IMR-90 (cell line): ENCODE measurements at regions not wholly inside any gene's neighbourhood (a gene's known extent, or its start where the extent isn't known, plus 50 kb on each side); places are given as distances from the start of the nearest gene placed in this dataset.
A peak's percentile ranks its signal among the peaks of the same experiment; 100 is the strongest.

Experiments used
- ATAC-seq: fragments of 200-7000 bp; cut with Tn5 transposase; 2 replicates; pipeline ENCODE4 v1.9.1; 2020; ENCODE audit warnings: low read depth, mild to moderate bottlenecking, moderate library complexity
- BruUV-seq: library from RNA; stranded (reverse); fragments of 400-500 nt; replicated peaks from 2 replicates; lab custom pipeline; 2021; lab: Mats Ljungman, UMichigan
- CTCF ChIA-PET: fragments of 300-600 bp; formaldehyde crosslinking; extraction: SDS; loops from one replicate; lab custom pipeline; 2021; ENCODE audit warnings: antibody characterized with exemption; lab: Yijun Ruan, JAX
- POLR2A ChIA-PET: fragments of 300-600 bp; sonication (Branson Sonifier 250); formaldehyde crosslinking; loops from one replicate; lab custom pipeline; 2022; ENCODE audit warnings: antibody characterized with exemption; ENCODE audit not compliant: unreplicated experiment; lab: Charles Lee
- DNase-seq: peaks from one replicate; pipeline ENCODE4 v3.0.0; 2013
- H2AFZ ChIP-seq: replicated peaks from 2 replicates; pipeline ENCODE3; 2013; ENCODE audit warnings: low read length, mild to moderate bottlenecking; ENCODE audit not compliant: poor library complexity
- H2AK5ac ChIP-seq: 2 replicates; pipeline ENCODE4 v1.6.1; 2013; ENCODE audit warnings: low read depth, low read length, inconsistent platforms
- H2AK9ac ChIP-seq: replicated peaks from 2 replicates; pipeline ENCODE3; 2013; ENCODE audit warnings: mild to moderate bottlenecking, low read depth, low read length, moderate library complexity; ENCODE audit not compliant: poor library complexity
- H2BK120ac ChIP-seq: 2 replicates; pipeline ENCODE4 v1.6.1; 2013; ENCODE audit warnings: low read depth, low read length, inconsistent platforms
- H2BK15ac ChIP-seq: 3 replicates; pipeline ENCODE4 v1.6.1; 2013; ENCODE audit warnings: low read depth, low read length, inconsistent platforms
- H2BK20ac ChIP-seq: 2 replicates; pipeline ENCODE4 v1.6.1; 2013; ENCODE audit warnings: low read depth, mild to moderate bottlenecking, inconsistent platforms, low read length, moderate library complexity
- H2BK5ac ChIP-seq: 2 replicates; pipeline ENCODE4 v1.6.1; 2013; ENCODE audit warnings: mild to moderate bottlenecking, low read depth, low read length, inconsistent platforms; ENCODE audit not compliant: poor library complexity, severe bottlenecking
- H3K14ac ChIP-seq: replicated peaks from 2 replicates; pipeline ENCODE4 v1.6.1; 2013; ENCODE audit warnings: low read depth, low read length, inconsistent platforms
- H3K18ac ChIP-seq: 2 replicates; pipeline ENCODE4 v1.6.1; 2013; ENCODE audit warnings: low read depth, low read length, control low read depth
- H3K23ac ChIP-seq: 2 replicates; pipeline ENCODE4 v1.6.1; 2013; ENCODE audit warnings: low read depth, low read length, inconsistent platforms
- H3K27ac ChIP-seq: 2 replicates; pipeline ENCODE4 v1.5.1; 2013; ENCODE audit warnings: mild to moderate bottlenecking, control low read depth, low read length; ENCODE audit not compliant: insufficient read depth
- H3K27me3 ChIP-seq: 2 replicates; pipeline ENCODE4 v1.6.1; 2013; ENCODE audit warnings: low read length; ENCODE audit not compliant: control insufficient read depth, insufficient read depth
- H3K36me3 ChIP-seq: 2 replicates; pipeline ENCODE4 v1.6.1; 2013; ENCODE audit warnings: low read length, mixed read lengths; ENCODE audit not compliant: control insufficient read depth, insufficient read depth
- H3K4ac ChIP-seq: 2 replicates; pipeline ENCODE4 v1.6.1; 2013; ENCODE audit warnings: low read depth, low read length, inconsistent platforms
- H3K4me1 ChIP-seq: 2 replicates; pipeline ENCODE4 v1.6.1; 2013; ENCODE audit warnings: low read length, mixed read lengths; ENCODE audit not compliant: control insufficient read depth, insufficient read depth
- H3K4me2 ChIP-seq: 2 replicates; pipeline ENCODE4 v1.6.1; 2013; ENCODE audit warnings: low read depth, mild to moderate bottlenecking, control low read depth, low read length, moderate library complexity
- H3K4me3 ChIP-seq: 2 replicates; pipeline ENCODE4 v1.5.1; 2013; ENCODE audit warnings: low read depth, mild to moderate bottlenecking, control low read depth, low read length, moderate library complexity; ENCODE audit not compliant: insufficient read depth
- H3K56ac ChIP-seq: 2 replicates; pipeline ENCODE4 v1.6.1; 2013; ENCODE audit warnings: low read length, inconsistent platforms; ENCODE audit not compliant: insufficient read depth; ENCODE audit errors: extremely low read depth
- H3K79me1 ChIP-seq, 2 experiments: 2 replicates each; pipeline ENCODE4 v1.6.1; 2013; ENCODE audit warnings: low read length in 2 of 2, inconsistent platforms in 1 of 2, low read depth in 1 of 2
- H3K9ac ChIP-seq: 2 replicates; pipeline ENCODE4 v1.6.1; 2013; ENCODE audit warnings: low read depth, low read length, control low read depth
- H3K9me1 ChIP-seq: 2 replicates; pipeline ENCODE4 v1.6.1; 2013; ENCODE audit warnings: low read length, inconsistent platforms; ENCODE audit not compliant: insufficient read depth
- H3K9me3 ChIP-seq: 2 replicates; pipeline ENCODE4 v1.6.1; 2013; ENCODE audit warnings: low read length; ENCODE audit not compliant: control insufficient read depth, insufficient read depth
- H4K20me1 ChIP-seq: 2 replicates; pipeline ENCODE4 v1.6.1; 2013; ENCODE audit warnings: low read length, inconsistent platforms; ENCODE audit not compliant: insufficient read depth
- H4K5ac ChIP-seq: 2 replicates; pipeline ENCODE4 v1.6.1; 2013; ENCODE audit warnings: mild to moderate bottlenecking, low read depth, low read length, control low read depth
- H4K8ac ChIP-seq, 2 experiments: 2 replicates each; pipeline ENCODE4 v1.6.1; 2013; ENCODE audit warnings: low read depth in 2 of 2, low read length in 2 of 2, control low read depth in 1 of 2, inconsistent platforms in 1 of 2
- H4K91ac ChIP-seq: 2 replicates; pipeline ENCODE4 v1.6.1; 2013; ENCODE audit warnings: low read depth, low read length, inconsistent platforms; ENCODE audit not compliant: insufficient read depth
- CEBPB ChIP-seq: IDR thresholded peaks from 2 replicates; pipeline ENCODE4 v1.6.1; 2012; ENCODE audit warnings: low read depth, low read length, improper control_type of control experiment
- RFX5 ChIP-seq: IDR thresholded peaks from 2 replicates; pipeline ENCODE4 v1.8.0; 2012; ENCODE audit warnings: low read depth, mild to moderate bottlenecking, low read length, moderate library complexity
- WGBS, 2 experiments: methylation state at CpG; one replicate each; pipeline versions ENCODE4 v1.1.5 to v1.1.7; 2013; ENCODE audit warnings: missing lambda C conversion rate in 2 of 2; ENCODE audit not compliant: insufficient read length in 1 of 2; ENCODE audit errors: extremely low coverage in 2 of 2; 5-methylcytosine and 5-hydroxymethylcytosine counted together
- dilution Hi-C: fragments of 300-500 bp; cut with HindIII; formaldehyde crosslinking; loops from one replicate; pipeline ENCODE4 v1.14.3; 2018; ENCODE audit warnings: low sequenced_read_pairs; ENCODE audit not compliant: unreplicated experiment
- in situ Hi-C: fragments of 300-500 bp; cut with MboI; formaldehyde crosslinking; loops from 3 replicates; pipeline ENCODE4 v1.14.3; 2019; ENCODE audit warnings: low sequenced_read_pairs, inconsistent platforms, mixed read lengths
- intact Hi-C: fragments of 100-400 bp; cut with micrococcal nuclease; formaldehyde crosslinking; loops from 2 replicates; pipeline ENCODE4 v1.10.0; 2022
- TF ChIP-seq, protein P1 (sequence below): conservative IDR thresholded peaks from 2 replicates; pipeline ENCODE4 v1.5.1; 2012; ENCODE audit warnings: mild to moderate bottlenecking, low read depth, low read length, improper control_type of control experiment

DNA sequence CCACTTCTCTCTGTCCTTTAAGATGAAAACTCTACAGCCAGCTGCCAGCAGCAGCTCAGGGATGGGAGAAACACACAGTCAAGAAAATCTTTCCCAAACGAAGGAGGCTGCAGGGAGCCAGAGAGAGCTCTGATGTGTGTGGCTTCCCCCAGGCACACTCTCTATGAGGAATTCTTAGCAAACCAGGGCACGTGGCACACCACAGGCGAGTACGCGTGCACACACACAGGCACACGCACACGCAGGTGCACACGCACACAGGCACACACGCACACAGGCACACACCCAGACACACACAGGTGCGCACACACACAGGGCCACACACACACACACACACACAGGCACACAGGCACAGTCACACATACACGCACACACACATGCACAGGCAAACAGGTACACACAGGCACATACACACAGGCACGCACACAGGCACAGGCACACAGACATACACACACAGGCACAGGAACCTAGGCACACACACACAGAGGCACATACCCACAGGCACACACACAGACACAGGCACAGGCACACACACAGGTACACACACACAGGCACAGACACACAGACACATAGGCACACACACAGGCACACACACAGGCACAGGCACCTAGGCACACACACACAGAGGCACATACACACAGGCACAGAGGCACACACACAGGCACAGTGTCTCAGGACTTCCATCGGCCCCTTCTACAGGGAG, 91.5 kb upstream of the ATP2B2 start:
- H3K9me1 ChIP-seq: peaks cover 5% of the 10 kb centered on the region; the same call in 1 of the 2 replicates
- WGBS, 2 experiments: 50% methylated on average over 4 of the region's 13 CpGs; no CpG with 5 or more reads in 1 of the 2 experiments
- no peak overlapping the region for H3K4me3 ChIP-seq
- POLR2A ChIA-PET: no interaction called here
- no peaks in the 10 kb centered on the region for H3K79me1 ChIP-seq
- no peak overlapping the region for H3K27ac ChIP-seq
- no peak overlapping the region for H2AK5ac ChIP-seq
- H3K36me3 ChIP-seq: no peaks in the 10 kb centered on the region
- TF ChIP-seq RFX5 (no peak), CEBPB (no peak)
- TF ChIP-seq, protein P1, sequence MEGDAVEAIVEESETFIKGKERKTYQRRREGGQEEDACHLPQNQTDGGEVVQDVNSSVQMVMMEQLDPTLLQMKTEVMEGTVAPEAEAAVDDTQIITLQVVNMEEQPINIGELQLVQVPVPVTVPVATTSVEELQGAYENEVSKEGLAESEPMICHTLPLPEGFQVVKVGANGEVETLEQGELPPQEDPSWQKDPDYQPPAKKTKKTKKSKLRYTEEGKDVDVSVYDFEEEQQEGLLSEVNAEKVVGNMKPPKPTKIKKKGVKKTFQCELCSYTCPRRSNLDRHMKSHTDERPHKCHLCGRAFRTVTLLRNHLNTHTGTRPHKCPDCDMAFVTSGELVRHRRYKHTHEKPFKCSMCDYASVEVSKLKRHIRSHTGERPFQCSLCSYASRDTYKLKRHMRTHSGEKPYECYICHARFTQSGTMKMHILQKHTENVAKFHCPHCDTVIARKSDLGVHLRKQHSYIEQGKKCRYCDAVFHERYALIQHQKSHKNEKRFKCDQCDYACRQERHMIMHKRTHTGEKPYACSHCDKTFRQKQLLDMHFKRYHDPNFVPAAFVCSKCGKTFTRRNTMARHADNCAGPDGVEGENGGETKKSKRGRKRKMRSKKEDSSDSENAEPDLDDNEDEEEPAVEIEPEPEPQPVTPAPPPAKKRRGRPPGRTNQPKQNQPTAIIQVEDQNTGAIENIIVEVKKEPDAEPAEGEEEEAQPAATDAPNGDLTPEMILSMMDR: no peak
- dilution Hi-C loops (no loop called here), in situ Hi-C loops (no loop called here), intact Hi-C loops (no loop called here)
- no TSS peak for BruUV-seq
- H2BK15ac ChIP-seq: no peak overlapping the region
- no peak overlapping the region for H3K9ac ChIP-seq
- ATAC-seq: no peak
- H4K20me1 ChIP-seq: no peaks in the 10 kb centered on the region
- no peak overlapping the region for H3K4ac ChIP-seq
- H2BK120ac ChIP-seq: no peak overlapping the region
- CTCF ChIA-PET: no interaction called here
- no peak overlapping the region for H3K4me2 ChIP-seq
- no peak overlapping the region for H2AFZ ChIP-seq
- H3K9me3 ChIP-seq: no peaks in the 10 kb centered on the region
- no peak overlapping the region for H4K5ac ChIP-seq
- no peak for DNase-seq
- H3K4me1 ChIP-seq: no peaks in the 10 kb centered on the region
- H3K23ac ChIP-seq: no peak overlapping the region
- H3K27me3 ChIP-seq: no peaks in the 10 kb centered on the region; the same call in none of the 2 replicates
- no peak overlapping the region for H3K14ac ChIP-seq
- no peak overlapping the region for H2BK20ac ChIP-seq
- H4K91ac ChIP-seq: no peak overlapping the region
- no peak overlapping the region for H2AK9ac ChIP-seq
- H2BK5ac ChIP-seq: peak overlapping the region; percentile 10
- H3K56ac ChIP-seq: no peak overlapping the region
- H4K8ac ChIP-seq: no peak overlapping the region
- no peak overlapping the region for H3K18ac ChIP-seq
